ENCODE measurements at regions not wholly inside any gene's neighbourhood (a gene's known extent, or its start where the extent isn't known, plus 50 kb on each side); places are given as distances from the start of the nearest gene placed in this dataset.
"Not testable (repeated sequence)": the region's sequence is repeated elsewhere in the genome, so short reads cannot be mapped to it uniquely, and the experiment has no call there.

- Histone ChIP-seq H3K9me2 (replicated peaks; ENCODE audit: insufficient read depth, low read length) (no peaks in the 10 kb centered on the region), H4K20me1 (ENCODE audit: low read depth, low read length) (no peaks in the 10 kb centered on the region), H3K36me3 (ENCODE audit: low read length) (no peaks in the 10 kb centered on the region), H3F3A (ENCODE audit: insufficient read depth) (no peaks in the 10 kb centered on the region), H3K4me3 (ENCODE audit: insufficient read depth, low read length, poor library complexity, severe bottlenecking) (no peak overlapping the region), H3K9me3 (ENCODE audit: insufficient read depth, low read length) (no peaks in the 10 kb centered on the region), H2AFZ (ENCODE audit: low read depth, low read length, severe bottlenecking) (no peak overlapping the region), H3K27ac (ENCODE audit: low read depth, low read length) (no peak overlapping the region), H3K4me2 (ENCODE audit: low read depth, low read length, poor library complexity, severe bottlenecking) (no peak overlapping the region), H3K79me2 (ENCODE audit: insufficient read depth, low read length) (no peaks in the 10 kb centered on the region), H3K27me3 (ENCODE audit: low read length) (no peaks in the 10 kb centered on the region), H3K9ac (ENCODE audit: low read length) (no peak overlapping the region)
- TF ChIP-seq EZH2phosphoT487 (conservative IDR thresholded peaks at IDR 0.05; ENCODE audit: low read length) (no peak), CTCF (IDR thresholded peaks at IDR 0.05; ENCODE audit: insufficient read depth, low read length, poor library complexity, severe bottlenecking) (no peak)
Measured at GRCh38 chrX:84830836-84831235, 172.8 kb upstream of the APOOL start.

- H2AFZ ChIP-seq (ENCODE audit: low read depth, low read length, severe bottlenecking); H3K4me2 ChIP-seq (ENCODE audit: low read depth, low read length, poor library complexity, severe bottlenecking); H3K9ac ChIP-seq (ENCODE audit: low read length); H3K27me3 ChIP-seq (ENCODE audit: low read length); H3F3A ChIP-seq (ENCODE audit: insufficient read depth); H4K20me1 ChIP-seq (ENCODE audit: low read depth, low read length); H3K79me2 ChIP-seq (ENCODE audit: insufficient read depth, low read length); H3K4me3 ChIP-seq (ENCODE audit: insufficient read depth, low read length, poor library complexity, severe bottlenecking); H3K36me3 ChIP-seq (ENCODE audit: low read length); H3K9me2 ChIP-seq (replicated peaks; ENCODE audit: insufficient read depth, low read length); H3K27ac ChIP-seq (ENCODE audit: low read depth, low read length); H3K9me3 ChIP-seq (ENCODE audit: insufficient read depth, low read length): not testable (repeated sequence)
Measured at GRCh38 chrX:84846541-84846940, 157.1 kb upstream of the APOOL start.

- H3K27ac ChIP-seq (ENCODE audit: low read depth, low read length); H4K20me1 ChIP-seq (ENCODE audit: low read depth, low read length); H3K36me3 ChIP-seq (ENCODE audit: low read length); H3K27me3 ChIP-seq (ENCODE audit: low read length); H3K79me2 ChIP-seq (ENCODE audit: insufficient read depth, low read length); H3K9me2 ChIP-seq (replicated peaks; ENCODE audit: insufficient read depth, low read length); H3F3A ChIP-seq (ENCODE audit: insufficient read depth); H2AFZ ChIP-seq (ENCODE audit: low read depth, low read length, severe bottlenecking); H3K9me3 ChIP-seq (ENCODE audit: insufficient read depth, low read length); H3K4me2 ChIP-seq (ENCODE audit: low read depth, low read length, poor library complexity, severe bottlenecking); H3K9ac ChIP-seq (ENCODE audit: low read length); H3K4me3 ChIP-seq (ENCODE audit: insufficient read depth, low read length, poor library complexity, severe bottlenecking): not testable (repeated sequence)
Measured at GRCh38 chrX:84851183-84851582, 152.5 kb upstream of the APOOL start.

GRCh38 chrX:84856791-84857190 lies 146.9 kb upstream of the APOOL start:
- H3K79me2 ChIP-seq (ENCODE audit: insufficient read depth, low read length); H3K9me3 ChIP-seq (ENCODE audit: insufficient read depth, low read length); H3K4me3 ChIP-seq (ENCODE audit: insufficient read depth, low read length, poor library complexity, severe bottlenecking); H3K27me3 ChIP-seq (ENCODE audit: low read length); H3K36me3 ChIP-seq (ENCODE audit: low read length); H3K9me2 ChIP-seq (replicated peaks; ENCODE audit: insufficient read depth, low read length); H3K27ac ChIP-seq (ENCODE audit: low read depth, low read length); H4K20me1 ChIP-seq (ENCODE audit: low read depth, low read length); H3K9ac ChIP-seq (ENCODE audit: low read length); H3K4me2 ChIP-seq (ENCODE audit: low read depth, low read length, poor library complexity, severe bottlenecking); H2AFZ ChIP-seq (ENCODE audit: low read depth, low read length, severe bottlenecking); H3F3A ChIP-seq (ENCODE audit: insufficient read depth): not testable (repeated sequence)

GRCh38 chrX:84858771-84859170 lies 144.9 kb upstream of the APOOL start:
- not testable (repeated sequence) for H3K27me3 ChIP-seq (ENCODE audit: low read length); H3K36me3 ChIP-seq (ENCODE audit: low read length); H3K9me2 ChIP-seq (replicated peaks; ENCODE audit: insufficient read depth, low read length); H2AFZ ChIP-seq (ENCODE audit: low read depth, low read length, severe bottlenecking); H3K27ac ChIP-seq (ENCODE audit: low read depth, low read length); H3K4me2 ChIP-seq (ENCODE audit: low read depth, low read length, poor library complexity, severe bottlenecking); H3K9me3 ChIP-seq (ENCODE audit: insufficient read depth, low read length); H3K9ac ChIP-seq (ENCODE audit: low read length); H3K4me3 ChIP-seq (ENCODE audit: insufficient read depth, low read length, poor library complexity, severe bottlenecking); H4K20me1 ChIP-seq (ENCODE audit: low read depth, low read length); H3F3A ChIP-seq (ENCODE audit: insufficient read depth); H3K79me2 ChIP-seq (ENCODE audit: insufficient read depth, low read length)
